Stimulated activated CD4-positive, alpha-beta T cell treated with anti-CD3 and anti-CD28 coated beads, Interleukin-12 subunit alpha, Interleukin-12 subunit beta, amount 100 ng/mL, for 24 hours (primary cell): ENCODE measurements at regions not wholly inside any gene's neighbourhood (a gene's known extent, or its start where the extent isn't known, plus 50 kb on each side); places are given as distances from the start of the nearest gene placed in this dataset.
"Not testable (repeated sequence)": the region's sequence is repeated elsewhere in the genome, so short reads cannot be mapped to it uniquely, and the experiment has no call there.

ENCODE experiments used
- DNase-seq, 2 experiments: peaks; one replicate each; pipeline ENCODE4 v3.0.0-alpha.2; 2020; ENCODE audit warnings: low read depth in 2 of 2

DNA sequence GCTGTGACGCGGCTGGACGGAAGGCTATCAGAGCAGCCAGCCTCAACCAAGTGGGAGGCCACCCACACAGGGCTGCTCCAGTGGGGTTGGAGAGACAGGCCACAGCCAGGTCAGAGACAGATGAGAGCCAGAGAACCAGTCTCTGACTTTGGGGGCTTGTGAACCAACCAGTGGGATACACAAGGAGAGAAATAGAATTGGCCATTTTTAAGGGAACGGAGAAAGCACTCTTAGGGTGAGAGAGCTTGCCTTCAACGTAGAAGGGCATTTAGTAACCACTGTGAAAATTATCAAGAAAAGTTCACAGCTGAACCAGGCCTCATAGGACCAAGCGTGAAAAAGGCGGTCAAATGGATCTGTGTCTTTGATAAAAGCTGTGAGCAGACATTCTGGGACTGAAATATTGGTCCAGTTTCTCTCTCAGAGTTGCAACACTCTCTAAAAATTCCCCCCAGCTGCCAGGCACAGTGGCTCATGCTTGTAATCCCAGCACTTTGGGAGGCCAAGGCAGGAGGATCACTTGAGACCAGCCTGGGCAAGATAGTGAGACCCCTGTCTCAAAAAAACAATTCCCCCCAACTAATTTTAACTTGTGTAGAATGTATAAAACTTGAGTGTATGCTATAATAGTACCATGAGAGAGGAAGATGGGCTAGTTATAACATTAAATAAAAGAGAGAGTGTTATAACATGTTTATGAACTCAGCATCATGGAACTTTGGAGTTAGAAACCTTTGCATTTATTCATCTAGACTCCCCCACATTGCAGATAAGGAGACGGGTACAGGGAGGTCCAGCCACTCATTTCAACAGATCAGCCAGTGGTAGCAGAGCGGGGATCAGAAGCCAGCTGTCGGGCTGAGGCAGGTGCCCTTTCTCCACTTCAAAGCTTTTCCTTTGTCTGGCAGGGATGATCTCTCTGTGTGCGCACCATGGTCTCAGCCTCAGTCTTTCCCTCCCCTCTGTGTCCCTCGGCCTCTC, 132.2 kb downstream of the NPIPB11 start:
- not testable (repeated sequence) for DNase-seq

DNA sequence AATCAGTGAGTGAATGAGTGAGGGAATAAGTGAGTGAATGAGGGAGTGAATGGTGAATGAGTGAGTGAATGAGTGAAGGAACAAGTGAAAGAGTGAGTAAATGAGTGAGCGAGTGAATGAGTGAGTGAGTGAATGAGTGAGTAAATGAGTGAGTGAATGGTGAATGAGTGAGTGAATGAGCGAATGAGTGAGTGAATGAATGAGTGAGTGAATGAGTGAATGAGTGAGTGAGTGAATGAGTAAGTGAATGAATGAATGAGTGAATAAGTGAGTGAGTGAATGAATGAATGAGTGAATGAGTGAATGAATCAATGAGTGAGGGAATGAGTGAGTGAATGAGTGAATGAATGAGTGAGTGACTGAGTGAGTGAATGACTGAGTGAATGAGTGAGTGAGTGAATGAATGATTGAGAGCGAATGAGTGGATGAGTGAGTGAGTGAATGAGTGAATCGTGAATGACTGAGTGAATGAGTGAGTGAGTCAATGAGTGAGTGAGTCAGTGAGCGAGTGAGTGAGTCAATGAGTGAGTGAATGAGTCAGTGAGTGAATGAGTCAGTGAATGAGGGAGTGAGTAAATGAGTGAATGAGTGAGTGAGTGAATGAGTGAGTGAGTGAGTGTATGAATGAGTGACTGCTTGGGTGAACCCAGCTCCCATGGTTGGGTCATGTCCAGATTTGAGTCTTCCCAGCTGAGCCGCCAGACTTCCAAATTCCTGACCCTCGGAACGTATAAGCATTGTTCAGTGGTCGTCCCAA, 133.0 kb downstream of the NPIPB11 start:
- not testable (repeated sequence) for DNase-seq

DNA sequence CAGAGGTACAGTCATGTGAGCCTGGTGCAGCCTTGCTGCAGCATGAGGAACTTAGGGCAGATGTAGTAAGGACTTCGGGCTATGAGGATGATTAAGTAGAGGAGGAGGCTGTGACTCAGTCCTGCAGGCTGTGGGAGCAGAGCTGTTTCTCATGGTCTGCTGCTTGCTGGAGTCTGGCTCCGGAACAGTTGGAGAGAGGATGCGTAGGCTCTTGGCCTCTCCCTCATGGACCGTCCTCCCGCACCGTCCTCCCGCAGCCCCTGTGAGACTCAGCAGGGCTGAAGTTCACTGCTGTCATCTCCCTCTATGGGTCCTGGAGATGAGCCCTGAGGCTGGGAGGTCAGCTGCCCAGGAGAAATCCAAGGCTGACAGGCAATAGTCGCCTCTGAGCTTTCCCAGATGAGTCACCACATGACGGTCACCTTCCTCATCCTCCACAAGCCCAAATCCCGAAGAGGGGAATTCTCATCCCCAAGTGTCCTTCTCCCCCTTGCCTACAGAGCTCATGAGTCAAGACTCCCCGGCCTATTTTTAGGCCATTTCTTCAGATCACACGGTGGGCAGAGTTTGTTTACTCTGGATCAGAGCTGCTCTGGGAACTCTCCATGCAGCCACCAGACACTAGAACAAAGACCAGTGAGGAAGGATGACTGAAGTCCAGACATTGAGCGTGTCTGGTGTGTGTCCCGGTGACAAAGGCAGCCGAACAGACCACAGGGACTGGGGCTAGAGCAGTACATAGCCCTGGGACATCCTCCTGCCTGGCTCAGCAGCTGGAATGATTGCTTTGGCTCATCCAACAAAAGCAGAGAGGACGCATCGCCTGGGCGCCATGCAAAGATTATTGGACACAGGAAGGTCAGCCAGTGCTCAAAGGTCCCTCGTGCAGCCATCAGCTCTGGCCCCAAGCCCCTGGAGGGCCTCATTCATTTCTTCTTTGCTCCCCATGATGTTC, 134.5 kb downstream of the NPIPB11 start:
- DNase-seq = not testable (repeated sequence)

DNA sequence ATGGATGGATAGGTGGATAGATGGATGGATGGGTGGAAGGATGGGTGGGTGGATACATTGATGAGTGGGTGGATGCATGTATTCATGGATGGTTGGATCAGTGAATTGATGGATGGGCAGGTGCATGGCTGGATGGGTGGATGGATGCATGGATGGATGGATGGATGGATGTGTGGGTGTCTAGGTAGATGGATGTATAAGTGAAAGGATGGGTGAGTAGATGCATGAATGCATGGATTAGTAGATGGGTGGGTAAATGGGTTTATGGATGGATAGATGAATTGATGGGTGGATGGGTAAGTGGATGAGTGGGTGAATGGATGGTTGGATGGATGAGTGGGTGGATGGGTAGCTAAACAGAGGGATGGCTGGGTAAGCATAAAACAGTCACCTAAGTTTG, 135.6 kb downstream of the NPIPB11 start:
- not testable (repeated sequence) for DNase-seq

DNA sequence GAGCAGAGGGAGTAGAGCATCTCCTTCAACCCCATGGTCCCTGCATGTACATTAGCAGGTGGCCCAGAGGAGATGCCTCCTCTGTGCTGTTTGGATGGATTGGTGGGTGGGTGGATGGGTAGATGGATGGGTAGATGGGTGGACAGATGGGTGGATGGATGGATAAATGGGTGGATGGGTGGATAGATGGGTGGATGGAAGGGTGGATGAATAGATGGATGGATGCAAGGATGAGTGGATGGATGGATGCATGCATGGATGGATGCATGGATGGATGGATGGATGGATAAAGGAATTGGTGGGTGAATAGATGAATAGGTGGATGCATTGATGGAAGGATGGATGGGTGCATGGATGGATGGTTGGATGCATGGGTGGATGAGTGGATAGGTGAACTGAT, 136.5 kb downstream of the NPIPB11 start:
- not testable (repeated sequence) for DNase-seq

DNA sequence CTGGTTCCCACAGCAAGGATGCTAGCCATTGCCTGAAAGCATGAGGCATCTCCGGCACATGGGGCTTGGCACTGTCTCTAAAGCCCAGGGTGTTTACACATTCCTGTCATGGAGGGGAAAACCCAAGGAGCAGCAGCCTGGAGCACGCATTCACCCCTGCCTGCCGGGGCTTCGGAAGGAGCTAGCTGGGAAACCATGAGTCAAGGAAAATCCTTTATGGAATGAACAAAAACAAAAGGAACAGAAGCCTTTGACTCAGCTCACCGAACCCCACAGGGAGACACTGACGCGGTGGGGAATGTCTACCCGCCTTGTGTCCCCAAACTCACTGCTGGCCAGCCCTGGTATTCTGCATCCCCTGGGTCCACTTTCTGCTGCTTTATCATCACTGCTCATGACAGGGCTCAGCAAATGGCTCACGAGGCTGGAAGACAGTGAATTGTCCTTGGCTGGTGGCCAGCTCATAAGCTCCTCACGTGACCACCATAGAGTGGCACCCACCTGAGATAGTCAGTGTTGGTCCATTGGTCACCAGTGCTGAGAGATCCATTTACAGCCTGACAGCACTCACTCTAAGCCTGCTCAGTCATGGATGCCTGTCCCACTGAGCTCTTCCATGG, 137.2 kb downstream of the NPIPB11 start:
- DNase-seq = not testable (repeated sequence)

DNA sequence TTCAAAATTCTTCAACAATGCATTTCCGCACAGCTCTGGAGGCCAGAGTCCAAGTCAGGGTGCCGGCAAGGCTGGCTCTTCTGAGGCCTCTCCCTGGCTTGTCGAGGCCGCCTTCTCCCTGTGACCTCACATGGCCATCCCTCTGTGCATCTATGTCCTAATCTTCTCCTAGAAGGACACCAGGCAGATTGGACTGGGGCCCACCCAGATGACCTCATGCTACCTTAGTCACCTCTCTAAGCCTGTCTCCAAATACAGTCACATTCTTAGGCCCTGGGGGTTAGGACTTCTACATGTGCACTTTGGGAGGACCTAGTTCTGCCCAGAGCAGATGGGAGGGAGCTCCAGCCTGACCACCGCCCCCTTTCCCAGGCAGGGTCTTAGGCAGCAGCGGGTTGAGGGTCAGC, 137.7 kb downstream of the NPIPB11 start:
- not testable (repeated sequence) for DNase-seq

DNA sequence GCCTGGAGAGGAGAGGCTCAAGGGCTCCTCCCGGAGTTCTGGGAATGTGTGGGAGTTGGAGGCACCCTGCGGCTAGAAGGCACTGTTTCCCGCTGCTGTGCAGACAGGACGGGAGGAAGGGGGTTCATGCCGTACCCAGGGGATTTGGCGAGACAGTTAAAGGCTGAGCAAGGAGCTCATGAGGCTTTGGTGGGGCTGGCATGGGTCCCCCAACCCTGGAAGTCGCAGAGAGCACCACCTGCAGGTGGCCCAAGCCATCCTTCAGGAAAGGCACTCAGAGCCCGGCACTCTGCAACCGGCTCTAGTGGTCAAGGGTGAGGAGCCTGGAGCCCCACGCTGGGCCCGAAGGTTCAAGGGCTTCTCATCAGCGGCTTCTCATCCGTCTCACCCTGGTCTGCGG, 138.2 kb downstream of the NPIPB11 start:
- DNase-seq = not testable (repeated sequence)

DNA sequence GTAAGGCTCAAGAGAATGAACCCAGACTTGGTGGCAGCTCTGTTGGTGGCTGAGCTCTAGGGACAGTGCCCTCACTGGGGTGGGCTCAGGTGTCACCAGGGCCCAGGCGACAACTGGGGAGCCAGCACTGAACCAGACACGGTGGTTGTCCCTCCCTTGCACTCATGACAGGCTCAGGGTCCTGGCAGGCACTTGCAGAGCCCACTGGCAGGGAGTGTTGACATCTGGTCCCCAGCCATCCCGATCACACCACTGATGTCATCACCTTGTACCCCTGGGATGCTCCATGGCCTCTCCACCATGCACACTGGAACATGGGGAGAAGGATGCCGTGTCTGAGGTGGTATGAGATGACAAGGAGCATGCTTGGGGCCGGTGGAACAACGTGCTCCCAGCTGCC, 138.6 kb downstream of the NPIPB11 start:
- DNase-seq = not testable (repeated sequence)

DNA sequence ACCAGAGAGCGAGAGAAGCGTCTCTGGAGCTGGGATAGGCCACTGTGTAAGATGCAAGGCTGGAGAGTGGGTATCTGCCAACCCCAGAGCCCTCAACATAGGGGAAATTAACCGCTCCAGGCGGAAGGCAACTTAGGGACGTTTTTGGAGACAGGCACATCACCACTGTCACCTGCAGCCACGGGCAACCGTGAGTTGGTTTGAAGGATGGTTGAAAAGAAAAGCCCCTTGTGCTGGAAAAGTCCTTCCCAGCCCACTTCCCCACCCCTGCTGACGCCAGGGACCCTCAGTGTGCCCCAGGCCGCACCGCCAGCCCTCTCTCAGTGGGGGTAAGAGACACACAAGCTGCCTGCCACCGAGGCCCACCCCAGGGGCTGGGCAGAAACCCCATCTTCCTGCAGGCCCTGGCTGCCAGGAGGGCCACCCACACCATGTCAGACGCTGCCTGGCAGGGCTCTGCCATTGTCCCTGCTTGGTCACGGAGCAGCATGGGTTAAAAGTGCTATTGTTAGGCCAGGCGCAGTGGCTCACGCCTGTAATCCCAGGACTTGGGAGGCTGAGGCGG, 139.4 kb downstream of the NPIPB11 start:
- DNase-seq = not testable (repeated sequence)

DNA sequence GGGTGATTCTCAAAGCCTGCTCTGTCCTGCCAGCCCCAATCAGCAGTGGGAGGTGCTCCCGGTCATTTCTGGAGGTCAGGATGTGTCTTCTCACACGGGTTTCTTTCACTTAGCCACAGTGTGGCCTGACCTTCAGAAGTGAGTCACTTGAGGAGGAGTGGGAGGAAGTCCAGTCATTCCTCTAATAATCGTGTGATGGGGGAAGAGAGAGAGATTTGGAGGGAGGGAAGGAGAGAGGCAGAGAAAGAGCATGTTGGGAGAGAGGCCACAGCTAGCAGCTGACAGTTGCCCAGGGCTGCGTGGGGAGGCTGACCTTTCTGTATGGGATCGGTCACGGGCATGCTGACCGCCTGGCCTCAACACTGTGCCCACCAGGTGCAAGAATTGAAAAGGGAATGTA, 139.9 kb downstream of the NPIPB11 start:
- DNase-seq = not testable (repeated sequence)

DNA sequence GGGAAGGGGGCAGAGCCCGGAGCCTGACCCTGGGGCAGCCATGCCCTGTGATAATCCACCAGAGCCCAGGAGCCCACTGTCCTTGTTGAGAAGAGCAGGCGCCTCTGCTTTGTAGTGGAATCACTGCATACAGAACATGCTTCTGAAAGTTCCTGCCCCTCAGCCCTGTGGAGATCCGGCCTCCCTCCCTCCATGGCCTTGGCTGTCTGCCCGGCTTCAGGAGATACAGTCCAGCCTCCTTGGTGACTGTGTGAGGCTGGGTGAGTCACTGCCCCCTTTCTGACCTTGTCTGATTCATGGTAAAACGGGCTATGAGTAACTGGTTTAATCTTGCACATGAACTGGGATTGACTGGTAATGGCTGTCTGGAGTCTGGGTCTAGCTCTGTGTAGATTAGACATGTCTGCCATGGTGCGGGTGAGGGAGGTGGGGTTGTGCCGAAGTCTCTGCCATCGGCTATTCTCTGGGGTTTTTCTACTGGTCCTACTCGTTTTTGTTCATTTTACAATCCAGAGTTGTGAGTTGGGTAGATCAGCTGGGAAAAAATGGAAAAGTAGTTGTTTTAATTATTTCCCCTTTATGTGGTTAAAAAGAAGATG, 141.2 kb downstream of the NPIPB11 start:
- peak in 1 of 2 experiments; percentile 21 for DNase-seq

DNA sequence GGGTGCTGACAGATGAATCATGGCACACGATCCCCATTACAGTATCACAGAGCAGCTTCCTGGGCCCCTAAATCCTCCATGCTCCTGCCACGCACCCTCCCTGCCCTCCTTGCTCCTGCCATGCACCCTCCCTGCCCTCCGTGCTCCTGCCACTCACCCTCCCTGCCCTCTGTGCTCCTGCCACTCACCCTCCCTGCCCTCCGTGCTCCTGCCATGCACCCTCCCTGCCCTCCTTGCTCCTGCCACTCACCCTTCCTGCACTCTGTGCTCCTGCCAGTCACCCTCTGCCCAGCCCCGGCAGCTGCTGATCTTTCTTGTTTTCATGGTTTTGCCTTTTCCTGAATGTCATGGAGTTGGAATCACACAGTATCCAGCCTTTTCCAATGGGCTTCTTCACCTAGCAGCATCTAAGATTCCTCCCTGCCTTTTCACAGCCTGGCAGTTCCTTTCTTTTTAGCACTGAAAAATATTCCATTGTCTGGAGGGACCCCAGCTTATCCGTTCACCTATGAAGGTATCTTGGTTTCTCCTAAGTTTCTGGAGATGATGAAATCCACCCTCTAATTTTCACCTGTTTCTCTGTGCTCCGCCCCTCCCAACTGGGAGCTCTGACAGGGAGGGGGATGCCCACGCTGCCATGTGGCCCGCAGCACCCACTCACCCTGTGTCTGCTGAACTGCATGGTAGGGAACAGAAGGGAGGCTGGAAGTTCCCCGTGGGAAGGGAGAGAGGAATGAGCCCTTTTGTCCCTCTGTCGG, 142.3 kb downstream of the NPIPB11 start:
- not testable (repeated sequence) for DNase-seq

DNA sequence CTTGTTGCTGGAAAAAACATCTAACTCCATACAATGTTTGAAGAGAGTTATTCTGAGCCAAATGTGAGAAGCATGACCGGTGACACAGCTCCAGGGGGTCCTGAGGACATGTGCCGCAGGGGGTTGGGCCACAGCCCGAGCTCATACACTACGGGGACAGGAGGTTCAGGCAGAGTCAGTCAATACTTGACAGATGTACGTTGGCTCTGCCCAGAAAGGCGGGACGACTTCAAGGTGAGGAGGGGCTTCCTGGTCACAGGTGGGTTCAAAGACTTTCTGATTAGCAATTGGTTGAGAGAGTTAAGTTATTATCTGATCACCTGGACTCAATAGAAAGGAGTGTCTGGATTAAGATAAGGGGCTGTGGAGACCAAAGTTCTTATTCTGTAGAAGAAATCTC, 143.8 kb downstream of the NPIPB11 start:
- DNase-seq = not testable (repeated sequence)

DNA sequence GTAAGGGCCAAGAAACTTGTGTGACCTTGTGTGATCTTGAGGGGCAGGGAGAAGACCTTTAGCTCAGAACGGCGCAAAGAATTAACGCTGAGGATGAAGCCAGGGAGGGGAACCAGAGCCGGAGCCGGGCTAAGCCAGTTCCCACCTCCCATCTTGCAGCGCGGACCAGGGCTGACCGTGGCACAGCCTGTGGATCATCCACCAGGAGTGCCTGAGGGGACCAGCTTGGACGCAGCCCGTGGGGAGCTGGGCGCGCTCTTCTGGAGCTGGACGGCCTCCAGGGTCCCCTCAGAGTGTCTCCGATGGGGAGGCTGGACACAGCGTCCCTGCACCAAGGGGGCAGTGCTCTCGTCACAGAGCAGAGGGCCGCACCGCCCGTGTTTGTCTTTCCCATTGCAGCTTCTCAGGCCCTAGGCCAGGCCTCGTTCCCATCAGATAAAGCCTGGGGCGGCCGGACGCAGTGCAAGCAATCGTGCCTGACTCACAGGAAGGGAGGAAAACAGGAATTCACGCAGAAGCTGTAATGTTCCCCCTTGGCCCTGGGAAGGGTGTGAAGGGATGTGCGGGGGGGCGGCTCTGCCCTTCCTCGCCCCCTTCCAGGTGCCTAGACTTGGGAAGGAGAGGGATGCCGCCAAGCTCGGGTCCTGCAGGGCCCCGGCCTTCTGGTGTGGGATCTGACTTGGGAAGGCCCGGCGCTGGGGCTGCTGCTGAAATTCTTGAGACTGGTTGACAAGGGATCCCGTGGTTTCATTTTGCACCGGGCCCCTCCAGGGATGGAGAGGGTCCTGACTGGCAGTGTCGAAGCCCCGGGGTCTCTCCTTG, 144.9 kb downstream of the NPIPB11 start:
- not testable (repeated sequence) for DNase-seq

DNA sequence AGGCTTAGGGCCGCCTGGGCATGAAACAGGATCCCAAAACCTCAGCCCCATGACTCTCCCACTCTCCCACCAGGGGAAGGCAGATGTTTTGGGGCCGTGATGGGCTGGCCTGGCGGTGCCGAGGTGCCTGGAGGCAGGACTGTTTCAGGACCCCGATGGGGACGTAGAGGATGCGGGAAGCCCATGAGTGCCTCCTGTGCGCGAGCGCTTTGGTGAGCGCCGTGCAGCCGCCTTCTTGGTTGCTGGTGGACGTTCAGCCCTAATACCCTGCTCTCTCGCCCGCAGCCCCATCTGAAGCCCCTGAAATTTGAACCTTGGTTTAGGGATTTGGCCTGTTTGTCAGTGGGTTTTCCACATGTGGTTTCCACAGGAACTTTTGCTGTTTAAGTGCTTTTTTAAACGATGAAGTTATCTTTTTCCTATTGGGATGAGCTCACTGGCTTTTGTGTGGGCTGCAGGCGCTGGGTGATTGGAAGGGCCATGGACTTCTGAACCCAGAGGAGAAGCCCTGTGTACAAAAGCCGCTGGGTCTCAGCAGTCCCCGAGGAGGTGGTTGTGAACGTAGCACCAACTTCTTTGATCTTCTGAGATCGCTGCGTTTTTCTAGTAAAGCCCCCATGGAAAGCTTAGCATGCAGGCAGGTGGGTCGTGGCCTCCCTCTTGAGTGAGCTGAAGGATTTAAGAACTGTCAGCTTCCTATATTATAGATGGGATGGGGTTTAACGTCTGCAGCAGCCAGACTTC, 145.7 kb downstream of the NPIPB11 start:
- DNase-seq = not testable (repeated sequence)

DNA sequence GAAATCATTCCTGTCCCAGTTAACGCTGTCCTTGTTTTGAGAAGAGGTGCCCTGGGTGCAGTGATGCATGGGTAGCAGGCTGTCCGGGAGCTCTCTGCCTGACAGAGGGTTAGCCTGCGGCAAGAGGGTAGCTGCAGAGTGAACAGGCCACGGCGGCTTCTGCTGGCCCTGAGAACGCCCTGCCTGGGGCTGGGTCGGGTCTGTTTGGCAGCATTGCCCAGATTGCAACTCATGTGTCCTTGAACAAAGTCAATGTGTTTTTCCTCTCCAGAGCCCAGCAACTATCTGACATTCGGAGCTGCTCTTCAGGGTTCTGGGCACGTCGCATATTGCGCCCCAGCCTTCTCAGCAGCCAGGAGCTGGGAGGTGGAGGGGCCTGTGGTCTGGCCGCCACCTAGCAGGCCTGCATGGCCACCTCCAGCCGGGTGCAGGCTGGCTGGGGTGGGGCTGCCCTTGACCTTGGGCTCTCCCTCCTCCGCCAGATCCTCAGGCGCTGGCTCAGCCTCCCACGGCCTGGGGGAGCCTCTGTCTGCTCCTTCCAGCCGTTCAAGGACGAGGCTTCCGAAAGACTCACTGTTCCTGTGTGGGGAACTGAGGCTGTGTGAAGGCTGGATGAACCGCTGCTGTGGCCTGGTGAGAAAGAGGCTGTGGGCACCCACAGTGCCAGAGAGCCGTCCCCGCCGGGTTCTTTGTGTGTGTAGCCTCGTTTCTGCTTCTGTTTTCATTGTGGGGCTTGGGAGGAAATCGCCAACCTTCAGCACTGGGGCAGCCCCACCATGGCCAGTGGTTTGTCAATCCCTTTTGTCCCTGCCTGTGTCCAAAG, 146.7 kb downstream of the NPIPB11 start:
- DNase-seq = not testable (repeated sequence)
